ENCODE measurements at regions not wholly inside any gene's neighbourhood (a gene's known extent, or its start where the extent isn't known, plus 50 kb on each side); places are given as distances from the start of the nearest gene placed in this dataset.

- Mint-ChIP-seq H3K4me1 (ENCODE audit: unreplicated experiment) (peaks cover 32% of the 10 kb centered on the region), H3K9me3 (ENCODE audit: unreplicated experiment) (peaks cover 3% of the 10 kb centered on the region), H3K4me3 (ENCODE audit: unreplicated experiment) (no peak overlapping the region), H3K27ac (ENCODE audit: unreplicated experiment) (no peak overlapping the region), H3K27me3 (ENCODE audit: unreplicated experiment) (no peaks in the 10 kb centered on the region), H3K36me3 (ENCODE audit: unreplicated experiment) (no peaks in the 10 kb centered on the region)
- DNase-seq (ENCODE audit: extremely low spot score, unreplicated experiment), result no peak
- TF ChIP-seq CTCF (IDR thresholded peaks at IDR 0.05), result no peak
Observed at GRCh38 chrX:10034740-10035260, 67.6 kb downstream of the CLDN34 start.

- no peaks in the 10 kb centered on the region for H3K27me3 Mint-ChIP-seq (ENCODE audit: unreplicated experiment)
- DNase-seq (ENCODE audit: extremely low spot score, unreplicated experiment), result no peak
- no peak overlapping the region for H3K27ac Mint-ChIP-seq (ENCODE audit: unreplicated experiment)
- TF ChIP-seq CTCF (IDR thresholded peaks at IDR 0.05), result no peak
- H3K4me1 Mint-ChIP-seq (ENCODE audit: unreplicated experiment), result peaks cover 43% of the 10 kb centered on the region
- peaks cover 3% of the 10 kb centered on the region for H3K9me3 Mint-ChIP-seq (ENCODE audit: unreplicated experiment)
- no peak overlapping the region for H3K4me3 Mint-ChIP-seq (ENCODE audit: unreplicated experiment)
- no peaks in the 10 kb centered on the region for H3K36me3 Mint-ChIP-seq (ENCODE audit: unreplicated experiment)
Observed at GRCh38 chrX:10038585-10038984, 71.4 kb downstream of the CLDN34 start.

- H3K9me3 Mint-ChIP-seq (ENCODE audit: unreplicated experiment), result peaks cover 3% of the 10 kb centered on the region
- H3K4me3 Mint-ChIP-seq (ENCODE audit: unreplicated experiment), result no peak overlapping the region
- no peaks in the 10 kb centered on the region for H3K27me3 Mint-ChIP-seq (ENCODE audit: unreplicated experiment)
- H3K27ac Mint-ChIP-seq (ENCODE audit: unreplicated experiment), result peak overlapping the region; percentile 14
- H3K36me3 Mint-ChIP-seq (ENCODE audit: unreplicated experiment), result no peaks in the 10 kb centered on the region
- H3K4me1 Mint-ChIP-seq (ENCODE audit: unreplicated experiment), result peaks cover 34% of the 10 kb centered on the region
- DNase-seq (ENCODE audit: extremely low spot score, unreplicated experiment), result no peak
- TF ChIP-seq CTCF (IDR thresholded peaks at IDR 0.05), result no peak
Observed at GRCh38 chrX:10039821-10040793, 72.9 kb downstream of the CLDN34 start.

- no peaks in the 10 kb centered on the region for H3K36me3 Mint-ChIP-seq (ENCODE audit: unreplicated experiment)
- H3K9me3 Mint-ChIP-seq (ENCODE audit: unreplicated experiment), result peaks cover 3% of the 10 kb centered on the region
- H3K4me3 Mint-ChIP-seq (ENCODE audit: unreplicated experiment), result no peak overlapping the region
- peaks cover 39% of the 10 kb centered on the region for H3K4me1 Mint-ChIP-seq (ENCODE audit: unreplicated experiment)
- H3K27ac Mint-ChIP-seq (ENCODE audit: unreplicated experiment), result peak overlapping the region; percentile 60
- no peak for DNase-seq (ENCODE audit: extremely low spot score, unreplicated experiment)
- no peak for TF ChIP-seq CTCF (IDR thresholded peaks at IDR 0.05)
- no peaks in the 10 kb centered on the region for H3K27me3 Mint-ChIP-seq (ENCODE audit: unreplicated experiment)
Observed at GRCh38 chrX:10040961-10041360, 73.8 kb downstream of the CLDN34 start.

- H3K4me1 Mint-ChIP-seq (ENCODE audit: unreplicated experiment), result peaks cover 39% of the 10 kb centered on the region
- no peak overlapping the region for H3K4me3 Mint-ChIP-seq (ENCODE audit: unreplicated experiment)
- H3K9me3 Mint-ChIP-seq (ENCODE audit: unreplicated experiment), result peaks cover 3% of the 10 kb centered on the region
- peak overlapping the region; percentile 60 for H3K27ac Mint-ChIP-seq (ENCODE audit: unreplicated experiment)
- TF ChIP-seq CTCF (IDR thresholded peaks at IDR 0.05), result no peak
- no peaks in the 10 kb centered on the region for H3K36me3 Mint-ChIP-seq (ENCODE audit: unreplicated experiment)
- no peaks in the 10 kb centered on the region for H3K27me3 Mint-ChIP-seq (ENCODE audit: unreplicated experiment)
- no peak for DNase-seq (ENCODE audit: extremely low spot score, unreplicated experiment)
Observed at GRCh38 chrX:10041383-10041782, 74.2 kb downstream of the CLDN34 start.
